ENCODE measurements at regions not wholly inside any gene's neighbourhood (a gene's known extent, or its start where the extent isn't known, plus 50 kb on each side); places are given as distances from the start of the nearest gene placed in this dataset.

DNA sequence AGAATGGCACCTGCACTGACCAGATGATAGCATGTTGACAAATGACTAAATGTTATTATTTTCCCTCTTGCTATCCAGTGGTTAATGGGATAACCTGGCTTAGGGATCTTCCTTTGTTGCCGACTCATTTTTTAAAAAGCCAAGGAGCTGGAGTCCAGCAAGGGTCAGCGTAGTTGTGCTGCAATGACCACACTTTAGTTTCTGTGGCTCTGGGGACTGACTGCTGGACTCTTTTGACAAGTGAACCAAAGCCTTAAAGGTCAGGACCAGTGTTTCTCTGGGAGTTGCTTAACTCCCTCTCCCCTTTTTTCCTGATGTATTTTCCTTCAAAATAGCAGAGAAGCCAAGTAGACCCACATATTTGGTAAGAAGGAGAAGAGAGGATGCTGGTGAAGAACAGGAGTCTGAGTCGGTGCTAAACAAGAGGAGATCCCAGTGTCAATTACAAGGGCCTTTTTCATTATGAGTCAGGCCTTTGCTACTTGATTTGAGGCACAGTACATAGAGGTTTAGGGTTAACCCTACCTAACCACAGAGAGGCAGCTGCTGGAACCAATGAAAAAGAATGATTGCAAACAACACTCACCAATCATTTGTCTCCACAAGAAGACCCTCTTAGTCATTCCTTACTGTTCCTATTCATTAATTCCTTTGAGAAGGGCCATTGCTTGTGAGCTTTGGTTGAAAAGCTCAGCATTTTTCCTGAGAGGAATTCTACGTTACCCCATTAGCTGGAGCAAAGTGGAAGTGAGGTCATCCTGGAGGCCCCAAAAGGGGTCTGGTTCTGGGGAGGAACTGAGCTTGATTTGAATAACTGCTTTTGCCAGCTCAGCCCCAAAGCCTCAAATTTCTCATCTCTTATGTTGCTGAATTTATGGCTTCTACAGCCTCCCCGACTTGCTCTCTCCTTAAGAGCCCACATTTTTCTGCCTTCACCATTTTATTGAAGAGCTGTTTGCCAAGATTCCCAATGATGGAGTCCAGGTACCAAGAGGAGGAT is 137.6 kb upstream of the HNMT start:
- no peak for DNase-seq

DNA sequence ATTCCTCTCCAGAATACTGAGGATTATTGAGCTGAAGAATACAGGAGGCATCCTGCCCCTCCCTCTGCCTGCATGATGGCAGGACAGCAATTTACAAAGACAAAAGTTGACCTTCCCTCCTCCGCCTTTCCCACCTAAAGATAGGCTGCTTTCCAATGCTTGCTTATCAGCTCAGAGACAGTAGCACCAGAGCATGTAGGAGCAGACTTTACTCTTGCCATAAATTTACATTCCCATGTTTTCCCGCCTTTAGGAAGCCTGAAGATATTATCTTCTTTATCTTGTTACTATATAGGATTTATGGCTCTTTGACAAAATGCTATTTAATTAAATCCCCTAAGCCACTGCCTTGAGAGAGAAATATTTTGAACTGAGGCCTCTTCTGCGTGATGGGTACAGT is 135.6 kb upstream of the HNMT start:
- no peak for DNase-seq

DNA sequence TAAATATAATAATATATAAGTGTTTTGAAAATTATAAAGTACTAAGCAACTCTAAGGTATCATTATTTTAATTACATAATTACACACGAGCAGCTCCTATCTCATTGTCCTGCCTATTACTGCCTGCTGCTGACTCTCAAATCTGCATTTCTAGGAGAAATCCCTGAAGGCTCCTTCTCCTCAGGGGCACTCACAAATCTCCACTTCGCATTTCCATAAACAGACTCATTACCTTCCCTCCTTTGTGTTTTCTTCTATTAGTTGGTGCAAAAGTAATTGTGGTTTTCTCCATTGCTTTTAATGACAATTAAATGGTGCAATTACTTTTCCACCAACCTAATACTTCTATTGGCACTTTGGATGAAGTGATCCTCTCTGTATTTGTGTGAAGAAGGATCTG is 135.0 kb upstream of the HNMT start:
- peak in 1 of 2 experiments; percentile 27 for DNase-seq

DNA sequence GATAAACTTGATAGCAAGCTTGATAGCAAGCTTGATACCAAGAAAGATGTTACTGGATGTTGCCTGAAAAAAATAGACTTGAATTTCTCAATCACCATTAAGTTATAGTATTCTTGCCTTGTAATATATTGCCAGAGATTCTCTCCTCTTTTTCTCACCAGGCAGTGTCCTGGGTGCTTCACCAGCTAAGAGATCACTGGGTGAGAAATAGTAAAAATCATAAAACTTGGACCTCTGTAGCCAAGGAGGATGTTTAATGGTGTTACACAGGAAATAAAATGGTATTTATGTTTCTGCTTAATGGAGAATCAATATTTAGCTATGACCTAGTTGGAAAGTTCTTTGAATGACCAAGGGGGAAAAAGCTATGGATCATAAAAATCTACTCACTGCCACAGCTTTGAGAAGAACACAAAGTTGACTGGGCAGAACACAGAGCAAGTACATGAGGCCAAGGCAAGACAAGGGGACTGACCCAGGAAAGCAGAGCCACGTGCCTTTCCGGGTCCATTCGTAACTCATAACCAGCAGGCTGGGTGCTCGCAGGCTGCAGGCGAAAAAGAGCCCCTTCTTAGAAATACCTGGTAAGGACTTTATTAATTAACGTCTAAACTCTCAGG is 129.4 kb upstream of the HNMT start:
- DNase-seq, result no peak

DNA sequence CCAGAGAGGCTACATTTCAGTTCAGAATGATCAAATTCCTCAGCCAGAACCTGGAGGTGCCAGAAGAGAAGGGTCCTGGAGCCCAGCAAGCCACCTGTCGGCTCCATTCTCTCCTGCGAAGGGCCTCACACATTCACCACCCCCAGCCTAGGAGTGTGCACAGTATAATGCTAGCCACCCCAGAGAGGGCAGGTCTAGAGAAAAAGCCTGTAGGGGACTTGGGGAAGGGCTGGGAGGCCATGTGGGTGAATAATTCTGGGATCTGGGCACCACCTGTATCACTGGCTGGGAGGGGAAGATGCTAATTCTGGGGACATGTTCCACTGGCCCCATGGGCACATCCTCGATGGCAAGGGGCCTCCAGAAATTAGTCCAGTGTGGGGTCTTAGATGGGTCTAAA is 127.6 kb upstream of the HNMT start:
- no peak for DNase-seq

DNA sequence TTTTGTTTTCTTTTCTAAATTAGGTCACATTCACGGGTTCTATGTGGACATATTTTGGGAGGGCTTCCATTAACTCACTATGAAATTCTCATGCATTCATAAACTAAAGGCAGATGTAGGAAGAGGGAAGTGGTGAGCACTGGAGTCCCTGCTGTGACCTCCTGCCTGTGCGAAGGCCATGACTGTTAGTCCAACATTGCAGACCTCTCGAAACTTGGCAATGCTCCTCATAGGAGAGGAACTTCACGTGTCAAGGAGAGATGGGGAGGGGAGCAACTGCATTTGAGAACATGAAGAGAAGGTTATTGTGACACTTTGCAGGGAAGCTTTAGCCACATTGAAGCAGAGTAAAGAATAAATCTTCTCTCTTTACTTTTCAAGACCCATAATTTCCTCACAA is 126.4 kb upstream of the HNMT start:
- DNase-seq, result no peak

DNA sequence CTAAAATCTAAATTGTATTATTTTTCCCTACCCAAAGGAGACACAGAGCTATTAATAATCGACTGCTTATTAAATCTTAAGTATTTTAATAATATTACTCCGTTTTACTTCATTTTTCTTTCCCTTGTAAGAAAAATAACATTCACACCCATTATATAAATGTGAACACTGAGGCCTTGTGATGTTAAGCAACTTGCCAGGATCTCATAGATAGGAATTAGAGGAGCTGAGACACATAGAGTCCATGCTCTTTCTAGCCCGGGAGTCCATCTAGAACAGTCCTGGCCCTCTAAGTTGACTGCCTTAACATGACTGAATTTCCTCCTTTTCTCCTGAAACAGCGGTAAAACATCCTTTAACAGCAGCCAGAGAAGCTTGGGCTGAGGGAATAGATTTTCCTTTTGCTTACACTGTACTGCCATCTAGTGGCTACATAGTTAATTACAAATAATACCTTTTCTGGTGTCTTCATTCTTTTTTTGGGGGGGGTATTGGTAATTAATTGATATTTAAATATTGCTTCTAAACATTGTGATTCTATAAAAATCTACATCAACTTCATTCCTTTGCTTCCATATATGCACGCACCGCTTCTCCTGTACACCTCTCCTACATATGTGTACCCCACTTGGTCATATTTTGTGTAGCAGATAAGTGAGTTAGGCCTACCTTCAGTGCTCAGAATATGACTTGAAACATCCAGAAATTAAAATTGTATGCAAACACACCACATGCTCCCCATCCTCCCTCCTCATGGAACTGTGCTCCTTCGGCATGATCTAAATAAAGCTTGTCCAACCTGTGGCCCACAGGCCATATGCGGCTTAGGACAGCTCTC is 125.8 kb upstream of the HNMT start:
- DNase-seq, result peak; percentile 41 to 48

DNA sequence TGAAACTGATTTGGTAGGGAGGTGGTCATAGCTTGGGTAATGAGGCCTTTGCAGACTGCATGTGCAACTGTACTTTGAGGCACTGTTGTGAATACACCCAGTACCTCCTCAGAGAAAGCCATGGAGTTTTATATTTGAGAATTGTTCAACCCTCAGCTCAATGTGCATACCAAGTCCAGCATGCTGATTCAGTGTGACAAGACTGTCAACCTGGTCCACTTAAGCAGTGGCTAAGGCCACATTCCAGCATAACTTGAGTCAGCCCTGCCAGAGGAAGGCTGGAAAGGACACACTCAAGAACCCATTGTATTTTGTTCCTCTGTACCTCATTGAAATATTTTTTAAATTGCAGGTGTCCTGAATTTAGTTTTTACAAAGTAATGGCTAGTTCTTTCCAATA is 121.8 kb upstream of the HNMT start:
- no peak for DNase-seq

DNA sequence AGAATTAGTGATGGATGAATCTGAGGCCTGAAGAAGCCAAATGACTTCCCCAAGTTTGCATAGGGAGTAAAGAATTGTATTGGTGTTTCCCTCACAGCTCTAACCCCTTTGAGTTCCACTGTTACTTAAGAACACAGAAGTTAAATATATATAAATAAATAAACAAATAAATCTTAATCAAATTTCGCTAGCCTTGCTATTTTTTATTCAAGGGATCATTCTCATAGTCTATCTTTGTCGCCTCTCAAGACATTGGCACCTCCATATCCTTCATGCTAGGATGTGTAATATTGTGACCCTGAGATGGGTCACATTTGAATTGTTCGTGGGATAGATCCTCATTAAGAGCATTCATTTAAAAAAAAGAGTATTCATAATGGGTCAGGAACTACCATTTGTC is 121.3 kb upstream of the HNMT start:
- no peak for DNase-seq

DNA sequence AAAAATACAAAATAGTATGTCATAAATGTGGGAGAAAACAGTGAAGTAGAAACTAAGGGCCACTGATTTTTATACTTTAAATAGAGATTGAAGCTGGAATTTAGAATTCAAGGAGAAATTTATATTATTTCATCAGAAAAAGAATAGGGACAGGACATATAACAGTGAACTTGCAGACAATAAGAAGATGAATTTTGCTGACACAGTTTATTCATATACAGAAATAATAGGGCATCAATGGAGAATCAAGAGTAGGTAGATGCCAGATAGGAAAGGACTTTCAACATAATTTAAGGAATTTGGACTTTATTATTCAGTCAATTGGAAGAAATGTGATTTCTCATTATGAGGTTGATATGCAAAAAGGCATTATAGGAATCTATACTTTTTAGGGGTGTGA is 118.9 kb upstream of the HNMT start:
- no peak for DNase-seq

DNA sequence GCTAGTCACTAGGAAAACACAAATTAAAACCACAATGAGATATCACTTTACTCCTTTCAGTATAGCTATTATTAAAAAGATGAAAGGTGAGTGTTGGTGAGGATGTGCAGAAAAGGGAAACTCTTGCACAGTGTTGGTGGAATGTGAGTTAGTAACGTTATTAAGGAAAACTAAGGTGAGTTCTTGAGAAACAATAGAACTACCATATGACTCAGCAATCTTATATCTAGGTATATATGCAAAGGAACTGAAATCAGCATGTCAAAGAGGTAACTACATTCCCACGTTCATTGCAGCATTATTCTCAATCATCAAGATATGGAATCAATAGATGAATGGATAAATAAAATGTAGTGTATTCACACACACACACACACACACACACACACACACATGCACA is 117.3 kb upstream of the HNMT start:
- DNase-seq, result no peak

DNA sequence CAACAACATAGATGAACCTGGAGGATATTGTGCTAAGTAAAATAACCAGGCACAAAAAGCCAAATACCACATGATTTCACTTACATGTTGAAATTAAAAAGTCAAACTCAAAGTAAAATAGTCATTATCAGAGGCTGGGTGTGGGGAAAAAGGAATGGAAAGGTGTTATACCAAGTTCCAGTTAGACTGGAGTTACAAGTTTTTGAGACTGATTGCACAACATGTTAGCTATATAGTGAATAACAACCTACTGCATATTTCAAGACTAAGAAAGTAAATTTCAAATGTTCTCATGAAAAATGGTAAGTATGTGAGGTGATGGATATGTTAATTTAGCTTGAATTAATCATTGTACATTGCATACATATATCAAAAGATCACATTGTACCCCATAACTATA is 116.8 kb upstream of the HNMT start:
- DNase-seq, result no peak

DNA sequence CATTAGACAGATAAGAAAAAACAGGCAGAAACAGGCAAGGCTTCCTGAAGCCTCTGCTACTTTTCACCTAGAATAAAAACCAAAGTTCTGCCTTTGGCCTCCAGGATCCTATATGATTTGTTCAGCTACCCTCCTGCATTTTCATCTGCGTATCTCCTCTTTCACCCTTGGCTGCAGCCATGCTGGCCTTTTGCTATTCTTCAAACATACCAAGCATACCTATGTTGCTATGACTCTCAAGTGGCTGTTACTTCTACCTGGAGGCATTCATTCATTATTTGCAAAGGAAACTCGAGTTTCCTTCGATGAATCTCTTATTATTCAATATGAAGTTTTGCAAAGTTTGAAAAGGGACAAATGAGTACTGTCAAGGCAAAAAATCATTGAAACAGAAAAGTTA is 106.4 kb upstream of the HNMT start:
- DNase-seq, result no peak

DNA sequence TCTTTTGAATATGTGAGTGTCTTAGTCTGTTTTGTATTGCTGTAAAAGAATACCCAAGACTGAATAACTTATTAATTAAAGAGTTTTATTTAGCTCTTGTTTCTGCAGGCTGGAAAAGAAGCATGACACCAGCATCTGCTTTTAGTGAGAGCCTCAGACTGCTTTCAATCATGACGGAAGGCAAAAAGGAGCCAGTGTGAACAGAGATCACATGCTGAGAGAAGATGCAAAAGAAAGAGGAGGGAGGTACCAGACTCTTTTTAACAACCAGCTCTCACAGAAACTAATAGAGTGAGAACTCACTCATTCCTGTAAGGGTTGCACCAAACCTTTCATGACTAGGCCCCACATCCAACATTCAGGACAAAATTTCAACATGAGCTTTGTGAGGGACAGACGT is 101.6 kb upstream of the HNMT start:
- DNase-seq, result no peak

DNA sequence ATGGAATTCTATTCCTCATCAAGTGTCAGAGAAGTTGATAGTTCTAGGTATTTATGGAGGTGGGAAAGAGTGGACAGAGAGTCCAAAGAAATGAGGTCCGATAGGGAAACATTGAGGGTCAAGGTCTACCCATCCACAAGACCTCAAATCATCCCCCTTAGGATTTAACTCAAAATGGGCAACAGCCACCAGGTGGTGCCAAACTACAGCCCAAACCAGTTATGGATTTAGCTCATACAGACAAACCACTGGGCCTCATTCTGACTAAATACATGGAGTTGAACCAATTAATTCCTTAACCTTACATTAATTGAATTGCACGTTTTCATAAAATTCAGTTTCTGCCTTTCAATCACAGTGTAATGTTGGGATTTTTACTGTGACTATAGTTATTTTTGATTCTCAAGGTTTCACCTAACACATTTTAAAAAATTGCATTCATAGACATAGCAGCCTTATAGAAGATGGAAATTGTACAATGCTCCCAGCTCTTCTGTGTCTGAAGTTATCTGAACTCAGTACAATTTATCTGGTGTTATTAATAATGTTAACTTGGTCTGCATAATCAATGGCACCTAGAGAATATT is 98.2 kb upstream of the HNMT start:
- peak; percentile 32 to 63 for DNase-seq

DNA sequence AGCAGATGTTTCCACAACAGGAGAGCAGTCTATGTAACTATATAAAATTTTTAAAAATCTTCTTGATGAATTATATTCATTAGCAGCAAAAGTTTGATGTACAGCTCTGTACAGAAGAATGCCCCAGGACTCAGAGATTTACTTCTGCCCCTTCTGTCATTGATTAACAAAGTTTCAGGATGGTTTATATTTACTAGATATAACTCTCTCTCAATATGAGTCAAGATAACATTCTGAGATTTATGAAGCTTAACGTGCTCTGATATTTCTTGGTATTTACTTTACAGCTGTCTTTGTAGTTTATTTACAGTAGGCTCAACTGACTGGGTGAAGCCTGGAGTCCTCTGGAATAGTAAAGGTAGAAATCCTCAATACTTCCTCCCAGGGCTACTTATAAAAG is 93.6 kb upstream of the HNMT start:
- no peak for DNase-seq

DNA sequence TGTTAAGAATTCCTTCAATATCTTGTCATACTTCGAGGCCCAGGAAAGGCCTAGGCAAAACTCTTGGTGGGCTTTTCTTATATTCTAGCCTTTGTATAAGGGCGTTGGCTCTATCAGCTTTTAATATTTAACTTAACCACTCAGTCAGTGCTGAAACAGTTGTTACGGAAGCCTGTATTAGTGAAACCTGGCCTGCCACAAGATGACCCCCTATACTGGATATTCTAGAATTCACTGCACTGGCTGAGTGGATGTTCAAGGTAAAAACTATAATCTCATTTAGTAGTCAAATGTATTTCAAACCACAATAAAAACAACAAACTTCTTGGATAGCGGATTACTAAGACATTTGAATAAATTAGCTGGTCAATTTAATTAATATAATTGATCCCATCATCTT is 91.7 kb upstream of the HNMT start:
- no peak for DNase-seq

DNA sequence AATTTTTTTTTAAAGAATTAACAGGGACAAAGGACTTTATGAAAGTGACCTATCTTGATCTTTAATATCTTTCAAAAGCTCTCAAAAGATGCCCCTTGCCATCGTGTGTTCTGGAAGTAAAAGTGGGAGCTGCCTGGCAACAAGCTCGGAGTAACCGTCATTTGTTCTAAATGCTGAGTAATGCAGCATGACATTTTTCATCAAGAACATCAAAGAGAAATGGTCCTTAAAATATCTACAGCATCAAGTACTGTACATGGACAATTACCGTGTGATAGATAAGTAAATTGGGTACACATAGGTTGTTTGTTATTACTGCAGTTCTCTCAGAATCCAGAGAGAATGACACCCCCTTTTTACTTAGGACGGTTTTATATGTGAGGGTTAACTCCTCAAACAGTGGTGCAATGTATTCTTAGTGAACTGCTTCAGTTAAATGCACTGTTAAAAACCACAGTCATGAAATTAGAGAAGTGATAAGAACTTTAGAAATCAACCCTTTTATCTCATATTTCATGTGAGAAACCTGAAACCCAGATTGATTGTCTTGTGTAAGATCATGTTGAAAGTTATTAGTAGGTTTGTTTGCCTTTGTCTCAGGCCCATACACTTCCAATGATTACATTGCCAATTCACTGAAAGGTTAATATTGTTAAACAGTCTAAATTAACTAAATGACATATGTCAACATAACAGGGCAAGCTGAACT is 90.6 kb upstream of the HNMT start:
- DNase-seq, result peak; percentile 59 to 80

DNA sequence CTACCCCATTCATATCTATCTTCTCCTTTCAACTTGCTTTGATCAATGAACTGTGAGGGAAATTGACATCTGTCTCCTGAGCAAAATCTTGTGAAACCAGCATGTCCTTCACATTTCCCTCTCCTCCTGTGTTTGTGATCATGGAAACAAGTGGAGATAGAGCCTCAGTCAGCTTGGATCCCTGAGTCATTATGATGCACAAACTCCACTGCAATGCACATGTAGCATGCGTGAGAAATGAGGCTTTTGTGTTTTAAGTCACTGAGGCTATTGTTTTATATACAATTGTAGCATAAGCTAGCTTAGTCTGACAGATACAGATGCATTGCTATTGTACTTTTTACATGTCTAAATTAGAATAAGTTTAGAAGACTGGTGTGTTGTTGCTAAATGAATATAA is 85.2 kb upstream of the HNMT start:
- no peak for DNase-seq

DNA sequence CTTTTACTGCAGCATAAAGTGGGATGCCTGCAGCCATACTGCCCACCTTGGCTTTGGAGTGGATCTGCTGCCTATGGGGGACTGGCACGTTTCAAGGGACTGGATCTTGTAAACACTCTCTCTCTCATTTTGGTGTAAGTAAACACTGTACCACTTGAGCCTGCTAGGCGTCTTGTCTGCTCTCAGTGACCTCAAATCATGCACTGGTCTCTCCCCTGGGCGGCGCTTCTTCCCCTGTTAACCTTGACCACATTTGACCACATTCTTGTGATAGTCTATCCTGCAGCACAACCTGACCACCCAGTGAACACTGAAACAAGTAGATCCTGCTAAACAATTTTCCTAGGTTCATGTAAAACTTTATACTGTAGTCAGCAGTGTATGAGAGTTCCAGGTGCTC is 82.6 kb upstream of the HNMT start:
- no peak for DNase-seq

DNA sequence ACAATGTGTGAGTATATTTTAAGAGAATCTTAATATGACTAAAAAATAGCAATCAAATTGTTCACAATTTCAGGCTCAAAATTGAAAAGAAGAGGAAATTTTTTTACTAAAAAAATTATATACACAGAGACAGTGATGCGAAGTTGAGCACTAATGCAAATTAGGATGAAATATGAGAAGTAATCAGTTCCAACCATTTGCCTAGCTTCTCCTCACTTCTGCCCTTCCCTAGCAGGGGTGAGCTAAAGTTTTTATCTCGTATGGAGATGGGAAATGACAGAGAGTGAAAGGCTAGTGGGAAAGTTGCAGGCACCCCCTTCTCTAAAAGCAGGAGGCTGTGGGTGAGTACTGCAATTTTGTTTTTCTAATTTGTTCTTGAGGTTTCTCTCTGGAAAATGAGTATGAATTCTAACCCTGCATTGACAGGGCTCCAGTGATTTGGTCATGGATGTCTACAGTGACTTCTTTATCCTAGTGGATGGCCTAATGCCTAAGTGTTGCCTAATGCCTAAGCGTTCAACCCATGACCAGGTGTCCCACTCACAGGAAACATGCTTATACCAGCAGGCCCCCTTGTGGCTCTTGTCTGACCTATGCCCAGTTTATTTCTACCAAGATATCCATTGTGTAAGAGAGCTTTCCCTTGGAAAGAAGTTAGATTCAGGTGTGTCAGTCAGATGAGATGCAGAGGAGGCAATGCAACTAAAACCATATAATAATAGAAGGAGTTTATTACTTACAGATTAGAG is 78.0 kb upstream of the HNMT start:
- peak; percentile 19 to 29 for DNase-seq

DNA sequence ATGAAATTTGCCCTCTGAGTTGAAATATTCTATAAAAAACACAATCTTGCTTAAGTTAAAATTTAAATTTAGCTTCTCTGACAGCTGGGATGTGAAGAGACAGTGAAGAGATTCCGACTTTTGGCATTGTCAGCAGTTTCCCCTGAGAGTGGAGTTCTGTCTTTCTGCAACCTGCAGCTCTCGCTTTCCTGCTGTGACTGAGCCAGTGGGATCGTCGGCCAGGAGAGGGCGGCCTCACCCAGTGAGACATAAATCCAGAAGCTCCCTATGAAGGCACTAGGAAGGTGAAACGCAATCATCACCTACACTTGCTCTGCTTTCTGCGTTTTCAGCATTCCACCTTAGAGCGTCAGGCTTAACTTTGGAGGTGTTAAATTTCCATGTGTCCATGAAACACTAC is 75.4 kb upstream of the HNMT start:
- DNase-seq, result peak; percentile 21 to 42

Data from NCI-H1930 (cell line).